GM23338 (cell line): ENCODE measurements at regions not wholly inside any gene's neighbourhood (a gene's known extent, or its start where the extent isn't known, plus 50 kb on each side); places are given as distances from the start of the nearest gene placed in this dataset.

ENCODE experiments used
- ATAC-seq: fragments of 200-7000 bp; cut with Tn5 transposase; 3 replicates; pipeline ENCODE4 v1.9.1; 2020
- DNase-seq: peaks from one replicate; pipeline ENCODE4 v3.0.0-alpha.2; 2015; ENCODE audit warnings: low spot score
- H2AFZ ChIP-seq: fragments of 200-600 bp; sonication (generic); 2 replicates; pipeline ENCODE4 v1.8.0; 2016; ENCODE audit warnings: antibody characterized with exemption, mild to moderate bottlenecking, moderate library complexity
- H3F3A ChIP-seq: fragments of 200-600 bp; sonication (generic); replicated peaks from 2 replicates; pipeline ENCODE4 v1.8.0; 2017; ENCODE audit warnings: antibody characterized with exemption, mixed run types, low read depth
- H3K27ac ChIP-seq: fragments of 200-600 bp; sonication (generic); 2 replicates; pipeline ENCODE4 v1.6.1; 2016; ENCODE audit warnings: low read depth
- H3K27me3 ChIP-seq: fragments of 200-600 bp; sonication (generic); 2 replicates; pipeline ENCODE4 v1.8.0; 2016; ENCODE audit warnings: mild to moderate bottlenecking, mixed run types, moderate library complexity; ENCODE audit not compliant: insufficient read depth
- H3K36me3 ChIP-seq: fragments of 200-600 bp; sonication (generic); 2 replicates; pipeline ENCODE4 v1.8.0; 2016; ENCODE audit warnings: mild to moderate bottlenecking; ENCODE audit not compliant: insufficient read depth
- H3K4me1 ChIP-seq: fragments of 200-600 bp; sonication (generic); 2 replicates; pipeline ENCODE4 v1.8.0; 2016; ENCODE audit warnings: mild to moderate bottlenecking, moderate library complexity; ENCODE audit not compliant: insufficient read depth
- H3K4me2 ChIP-seq: fragments of 200-600 bp; sonication (generic); 2 replicates; pipeline ENCODE4 v1.7.1; 2017; ENCODE audit warnings: mixed run types
- H3K4me3 ChIP-seq: fragments of 200-600 bp; sonication (generic); 2 replicates; pipeline ENCODE4 v1.6.1; 2016; ENCODE audit warnings: mixed run types
- H3K79me2 ChIP-seq: fragments of 200-600 bp; sonication (generic); replicated peaks from 2 replicates; pipeline ENCODE4 v1.8.0; 2017; ENCODE audit warnings: mild to moderate bottlenecking; ENCODE audit not compliant: insufficient read depth
- H3K9me2 ChIP-seq: fragments of 200-600 bp; sonication (generic); 2 replicates; pipeline ENCODE4 v1.8.0; 2017; ENCODE audit not compliant: insufficient read depth
- H4K20me1 ChIP-seq: fragments of 200-600 bp; sonication (generic); replicated peaks from 2 replicates; pipeline ENCODE4 v1.8.0; 2017; ENCODE audit warnings: mild to moderate bottlenecking; ENCODE audit not compliant: insufficient read depth
- H3K27ac Mint-ChIP-seq: 2 replicates; pipeline ENCODE4 v1.8.0; 2020; ENCODE audit warnings: inconsistent platforms, mild to moderate bottlenecking, moderate library complexity, mixed read lengths
- H3K27me3 Mint-ChIP-seq: 3 replicates; pipeline ENCODE4 v1.8.0; 2022; ENCODE audit warnings: low read depth, mild to moderate bottlenecking, moderate library complexity, mixed read lengths, inconsistent platforms; ENCODE audit not compliant: insufficient read depth, poor library complexity
- H3K36me3 Mint-ChIP-seq: 3 replicates; pipeline ENCODE4 v1.8.0; 2021; ENCODE audit warnings: low read depth, mild to moderate bottlenecking, inconsistent platforms, moderate library complexity, mixed read lengths
- H3K4me1 Mint-ChIP-seq: 3 replicates; pipeline ENCODE4 v1.8.0; 2020; ENCODE audit warnings: mild to moderate bottlenecking, inconsistent platforms, mixed read lengths
- H3K4me3 Mint-ChIP-seq: 3 replicates; pipeline ENCODE4 v1.8.0; 2021; ENCODE audit warnings: moderate library complexity, mild to moderate bottlenecking, inconsistent platforms, mixed read lengths
- H3K9me3 Mint-ChIP-seq: 3 replicates; pipeline ENCODE4 v1.8.0; 2020; ENCODE audit warnings: moderate library complexity, mild to moderate bottlenecking, inconsistent platforms, mixed read lengths
- CREB1 ChIP-seq: fragments of 250-450 bp; sonication (Bioruptor Pico); IDR thresholded peaks from 2 replicates; pipeline ENCODE4 v1.5.0; 2020; ENCODE audit warnings: low read depth, mild to moderate bottlenecking, moderate library complexity
- EZH2phosphoT487 ChIP-seq: fragments of 200-600 bp; sonication (generic); IDR thresholded peaks from one replicate; pipeline ENCODE4 v1.8.1; 2018; ENCODE audit warnings: antibody characterized with exemption; ENCODE audit not compliant: unreplicated experiment
- JUNB ChIP-seq: IDR thresholded peaks from one replicate; pipeline ENCODE4 v1.6.1; 2016; ENCODE audit warnings: antibody characterized with exemption; ENCODE audit not compliant: unreplicated experiment
- NANOG ChIP-seq: IDR thresholded peaks from 2 replicates; pipeline ENCODE4 v1.6.1; 2016; ENCODE audit warnings: antibody characterized with exemption, borderline replicate concordance
- POLR2AphosphoS5 ChIP-seq: IDR thresholded peaks from 2 replicates; pipeline ENCODE4 v1.6.1; 2016; ENCODE audit warnings: antibody characterized with exemption, low read depth
- REST ChIP-seq: IDR thresholded peaks from one replicate; pipeline ENCODE4 v1.6.1; 2018; ENCODE audit warnings: antibody characterized with exemption; ENCODE audit not compliant: unreplicated experiment
- STAT1 ChIP-seq: IDR thresholded peaks from one replicate; pipeline ENCODE4 v1.6.1; 2016; ENCODE audit warnings: antibody characterized with exemption; ENCODE audit not compliant: unreplicated experiment
- ZNF114 ChIP-seq: fragments of 250-450 bp; sonication (Bioruptor Pico); IDR thresholded peaks from 2 replicates; pipeline ENCODE4 v1.5.0; 2020; ENCODE audit warnings: mild to moderate bottlenecking, moderate library complexity
- TF ChIP-seq, protein P1 (sequence below), 2 experiments: fragments of 200-600 bp in 1 of 2; sonication (generic) in 1 of 2; conservative IDR thresholded peaks; 2 replicates each; pipeline versions ENCODE4 v1.5.1 to v1.6.1; 2016 to 2017; ENCODE audit warnings: antibody characterized with exemption in 2 of 2, low read depth in 2 of 2, mild to moderate bottlenecking in 2 of 2, moderate library complexity in 1 of 2
- TF ChIP-seq, protein P2 (sequence below): fragments of 250-450 bp; sonication (Bioruptor Pico); IDR thresholded peaks from 2 replicates; pipeline ENCODE4 v1.5.0; 2020; ENCODE audit warnings: mild to moderate bottlenecking, moderate library complexity

DNA sequence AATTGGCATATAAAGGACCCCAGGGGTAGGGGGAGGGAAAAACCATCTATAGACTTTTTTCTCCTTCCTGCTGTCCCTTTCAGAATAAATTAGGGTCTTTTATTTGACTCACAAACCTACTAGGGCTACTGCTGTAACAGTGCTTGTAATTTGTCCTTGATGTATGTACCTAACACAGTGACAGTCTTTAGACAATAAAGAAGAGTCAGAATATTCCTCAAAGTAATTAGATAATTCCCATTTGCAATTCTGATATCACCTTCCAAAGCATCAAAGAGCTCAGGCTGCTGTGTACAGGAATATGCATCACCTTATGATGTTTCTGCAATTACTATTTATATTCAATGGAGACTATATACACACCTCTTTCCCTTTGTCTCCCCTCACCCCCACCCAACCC is 161.7 kb downstream of the MREG start:
- Histone ChIP-seq H3K4me1 (peaks cover 9% of the 10 kb centered on the region; the same call in 1 of the 2 replicates), H3K79me2 (no peaks in the 10 kb centered on the region), H4K20me1 (no peaks in the 10 kb centered on the region), H3K4me2 (no peak overlapping the region), H3F3A (no peaks in the 10 kb centered on the region), H3K9me2 (0 out of 2 replicates have a peak, but pooled peaks cover 4% of the 10 kb centered on the region), H3K4me3 (no peak overlapping the region), H3K27me3 (no peaks in the 10 kb centered on the region), H3K27ac (no peak overlapping the region), H2AFZ (no peak overlapping the region), H3K36me3 (no peaks in the 10 kb centered on the region)
- Mint-ChIP-seq H3K27ac (no peak overlapping the region), H3K4me3 (no peak overlapping the region), H3K4me1 (peaks cover 4% of the 10 kb centered on the region; the same call in 2 of the 3 replicates), H3K27me3 (peaks cover 4% of the 10 kb centered on the region), H3K36me3 (peaks cover 15% of the 10 kb centered on the region), H3K9me3 (peaks cover 24% of the 10 kb centered on the region)
- TF ChIP-seq EZH2phosphoT487: no peak
- TF ChIP-seq STAT1: no peak
- TF ChIP-seq, protein P1, sequence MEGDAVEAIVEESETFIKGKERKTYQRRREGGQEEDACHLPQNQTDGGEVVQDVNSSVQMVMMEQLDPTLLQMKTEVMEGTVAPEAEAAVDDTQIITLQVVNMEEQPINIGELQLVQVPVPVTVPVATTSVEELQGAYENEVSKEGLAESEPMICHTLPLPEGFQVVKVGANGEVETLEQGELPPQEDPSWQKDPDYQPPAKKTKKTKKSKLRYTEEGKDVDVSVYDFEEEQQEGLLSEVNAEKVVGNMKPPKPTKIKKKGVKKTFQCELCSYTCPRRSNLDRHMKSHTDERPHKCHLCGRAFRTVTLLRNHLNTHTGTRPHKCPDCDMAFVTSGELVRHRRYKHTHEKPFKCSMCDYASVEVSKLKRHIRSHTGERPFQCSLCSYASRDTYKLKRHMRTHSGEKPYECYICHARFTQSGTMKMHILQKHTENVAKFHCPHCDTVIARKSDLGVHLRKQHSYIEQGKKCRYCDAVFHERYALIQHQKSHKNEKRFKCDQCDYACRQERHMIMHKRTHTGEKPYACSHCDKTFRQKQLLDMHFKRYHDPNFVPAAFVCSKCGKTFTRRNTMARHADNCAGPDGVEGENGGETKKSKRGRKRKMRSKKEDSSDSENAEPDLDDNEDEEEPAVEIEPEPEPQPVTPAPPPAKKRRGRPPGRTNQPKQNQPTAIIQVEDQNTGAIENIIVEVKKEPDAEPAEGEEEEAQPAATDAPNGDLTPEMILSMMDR (conservative IDR thresholded peaks at IDR 0.05; ENCODE audit: low read depth in 2 of 2): no peak
- no peak for TF ChIP-seq JUNB
- TF ChIP-seq POLR2AphosphoS5: no peak
- TF ChIP-seq REST: no peak
- no peak for TF ChIP-seq ZNF114 (CRISPR knock-in tag)
- TF ChIP-seq, protein P2, sequence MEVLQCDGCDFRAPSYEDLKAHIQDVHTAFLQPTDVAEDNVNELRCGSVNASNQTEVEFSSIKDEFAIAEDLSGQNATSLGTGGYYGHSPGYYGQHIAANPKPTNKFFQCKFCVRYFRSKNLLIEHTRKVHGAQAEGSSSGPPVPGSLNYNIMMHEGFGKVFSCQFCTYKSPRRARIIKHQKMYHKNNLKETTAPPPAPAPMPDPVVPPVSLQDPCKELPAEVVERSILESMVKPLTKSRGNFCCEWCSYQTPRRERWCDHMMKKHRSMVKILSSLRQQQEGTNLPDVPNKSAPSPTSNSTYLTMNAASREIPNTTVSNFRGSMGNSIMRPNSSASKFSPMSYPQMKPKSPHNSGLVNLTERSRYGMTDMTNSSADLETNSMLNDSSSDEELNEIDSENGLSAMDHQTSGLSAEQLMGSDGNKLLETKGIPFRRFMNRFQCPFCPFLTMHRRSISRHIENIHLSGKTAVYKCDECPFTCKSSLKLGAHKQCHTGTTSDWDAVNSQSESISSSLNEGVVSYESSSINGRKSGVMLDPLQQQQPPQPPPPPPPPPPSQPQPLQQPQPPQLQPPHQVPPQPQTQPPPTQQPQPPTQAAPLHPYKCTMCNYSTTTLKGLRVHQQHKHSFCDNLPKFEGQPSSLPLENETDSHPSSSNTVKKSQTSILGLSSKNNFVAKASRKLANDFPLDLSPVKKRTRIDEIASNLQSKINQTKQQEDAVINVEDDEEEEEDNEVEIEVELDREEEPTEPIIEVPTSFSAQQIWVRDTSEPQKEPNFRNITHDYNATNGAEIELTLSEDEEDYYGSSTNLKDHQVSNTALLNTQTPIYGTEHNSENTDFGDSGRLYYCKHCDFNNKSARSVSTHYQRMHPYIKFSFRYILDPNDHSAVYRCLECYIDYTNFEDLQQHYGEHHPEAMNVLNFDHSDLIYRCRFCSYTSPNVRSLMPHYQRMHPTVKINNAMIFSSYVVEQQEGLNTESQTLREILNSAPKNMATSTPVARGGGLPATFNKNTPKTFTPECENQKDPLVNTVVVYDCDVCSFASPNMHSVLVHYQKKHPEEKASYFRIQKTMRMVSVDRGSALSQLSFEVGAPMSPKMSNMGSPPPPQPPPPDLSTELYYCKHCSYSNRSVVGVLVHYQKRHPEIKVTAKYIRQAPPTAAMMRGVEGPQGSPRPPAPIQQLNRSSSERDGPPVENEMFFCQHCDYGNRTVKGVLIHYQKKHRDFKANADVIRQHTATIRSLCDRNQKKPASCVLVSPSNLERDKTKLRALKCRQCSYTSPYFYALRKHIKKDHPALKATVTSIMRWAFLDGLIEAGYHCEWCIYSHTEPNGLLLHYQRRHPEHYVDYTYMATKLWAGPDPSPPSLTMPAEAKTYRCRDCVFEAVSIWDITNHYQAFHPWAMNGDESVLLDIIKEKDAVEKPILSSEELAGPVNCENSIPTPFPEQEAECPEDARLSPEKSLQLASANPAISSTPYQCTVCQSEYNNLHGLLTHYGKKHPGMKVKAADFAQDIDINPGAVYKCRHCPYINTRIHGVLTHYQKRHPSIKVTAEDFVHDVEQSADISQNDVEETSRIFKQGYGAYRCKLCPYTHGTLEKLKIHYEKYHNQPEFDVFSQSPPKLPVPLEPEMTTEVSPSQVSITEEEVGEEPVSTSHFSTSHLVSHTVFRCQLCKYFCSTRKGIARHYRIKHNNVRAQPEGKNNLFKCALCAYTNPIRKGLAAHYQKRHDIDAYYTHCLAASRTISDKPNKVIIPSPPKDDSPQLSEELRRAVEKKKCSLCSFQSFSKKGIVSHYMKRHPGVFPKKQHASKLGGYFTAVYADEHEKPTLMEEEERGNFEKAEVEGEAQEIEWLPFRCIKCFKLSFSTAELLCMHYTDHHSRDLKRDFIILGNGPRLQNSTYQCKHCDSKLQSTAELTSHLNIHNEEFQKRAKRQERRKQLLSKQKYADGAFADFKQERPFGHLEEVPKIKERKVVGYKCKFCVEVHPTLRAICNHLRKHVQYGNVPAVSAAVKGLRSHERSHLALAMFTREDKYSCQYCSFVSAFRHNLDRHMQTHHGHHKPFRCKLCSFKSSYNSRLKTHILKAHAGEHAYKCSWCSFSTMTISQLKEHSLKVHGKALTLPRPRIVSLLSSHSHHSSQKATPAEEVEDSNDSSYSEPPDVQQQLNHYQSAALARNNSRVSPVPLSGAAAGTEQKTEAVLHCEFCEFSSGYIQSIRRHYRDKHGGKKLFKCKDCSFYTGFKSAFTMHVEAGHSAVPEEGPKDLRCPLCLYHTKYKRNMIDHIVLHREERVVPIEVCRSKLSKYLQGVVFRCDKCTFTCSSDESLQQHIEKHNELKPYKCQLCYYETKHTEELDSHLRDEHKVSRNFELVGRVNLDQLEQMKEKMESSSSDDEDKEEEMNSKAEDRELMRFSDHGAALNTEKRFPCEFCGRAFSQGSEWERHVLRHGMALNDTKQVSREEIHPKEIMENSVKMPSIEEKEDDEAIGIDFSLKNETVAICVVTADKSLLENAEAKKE: no peak
- TF ChIP-seq NANOG: no peak
- TF ChIP-seq CREB1 (CRISPR knock-in tag): no peak
- ATAC-seq (no peak), DNase-seq (no peak)
